OCI-LY1 (cell line): ENCODE measurements at regions not wholly inside any gene's neighbourhood (a gene's known extent, or its start where the extent isn't known, plus 50 kb on each side); places are given as distances from the start of the nearest gene placed in this dataset.

Experiments used
- H2AFZ ChIP-seq: fragments of 200-600 bp; sonication (generic), shearing (Covaris generic); 2 replicates; pipeline ENCODE4 v1.6.0; 2014; ENCODE audit warnings: antibody characterized with exemption, mild to moderate bottlenecking, low read length
- H3F3A ChIP-seq: fragments of 200-600 bp; sonication (generic), shearing (Covaris generic); 2 replicates; pipeline ENCODE4 v1.6.0; 2014; ENCODE audit warnings: mild to moderate bottlenecking, antibody characterized with exemption, low read length, moderate library complexity; ENCODE audit not compliant: insufficient read depth
- H3K27ac ChIP-seq: fragments of 200-600 bp; sonication (generic); 2 replicates; pipeline ENCODE4 v1.5.1; 2014; ENCODE audit warnings: low read length, mixed run types, mild to moderate bottlenecking, low read depth; ENCODE audit not compliant: poor library complexity, severe bottlenecking
- H3K27me3 ChIP-seq: fragments of 200-600 bp; sonication (generic); 2 replicates; pipeline ENCODE4 v1.6.0; 2014; ENCODE audit warnings: antibody characterized with exemption, mild to moderate bottlenecking, low read length, moderate library complexity; ENCODE audit not compliant: insufficient read depth
- H3K36me3 ChIP-seq: fragments of 200-600 bp; sonication (generic); 2 replicates; pipeline ENCODE4 v1.6.1; 2014; ENCODE audit warnings: mild to moderate bottlenecking, antibody characterized with exemption, low read length, moderate library complexity, mixed read lengths; ENCODE audit not compliant: insufficient read depth
- H3K4me1 ChIP-seq: fragments of 200-600 bp; sonication (generic); 2 replicates; pipeline ENCODE4 v1.5.1; 2014; ENCODE audit warnings: mild to moderate bottlenecking, low read length, moderate library complexity; ENCODE audit not compliant: insufficient read depth, severe bottlenecking
- H3K4me2 ChIP-seq: fragments of 200-600 bp; sonication (generic), shearing (Covaris generic); 2 replicates; pipeline ENCODE4 v1.6.1; 2014; ENCODE audit warnings: low read length
- H3K4me3 ChIP-seq: fragments of 200-600 bp; sonication (generic); 2 replicates; pipeline ENCODE4 v1.5.1; 2014; ENCODE audit warnings: low read length, low read depth, mild to moderate bottlenecking, mixed read lengths; ENCODE audit not compliant: poor library complexity, severe bottlenecking
- H3K79me2 ChIP-seq: fragments of 200-600 bp; shearing (Covaris generic); 2 replicates; pipeline ENCODE4 v1.6.1; 2016; ENCODE audit warnings: mixed run types, low read length, mixed read lengths; ENCODE audit not compliant: insufficient read depth
- H3K9ac ChIP-seq: fragments of 200-600 bp; sonication (generic), shearing (Covaris generic); 2 replicates; pipeline ENCODE4 v1.6.1; 2014; ENCODE audit warnings: mild to moderate bottlenecking, low read length, mixed read lengths
- H3K9me2 ChIP-seq: fragments of 200-600 bp; sonication (generic), shearing (Covaris generic); 2 replicates; pipeline ENCODE4 v1.6.1; 2014; ENCODE audit warnings: low read depth, mild to moderate bottlenecking, low read length, mixed read lengths
- H3K9me3 ChIP-seq: fragments of 200-600 bp; shearing (Covaris generic); 2 replicates; pipeline ENCODE4 v1.6.1; 2014; ENCODE audit warnings: low read length, mixed read lengths
- H4K20me1 ChIP-seq: fragments of 200-600 bp; sonication (generic), shearing (Covaris generic); 2 replicates; pipeline ENCODE4 v1.6.0; 2016; ENCODE audit warnings: mild to moderate bottlenecking, low read length; ENCODE audit not compliant: insufficient read depth
- CTCF ChIP-seq: fragments of 200-600 bp; sonication (generic), shearing (Covaris generic); IDR thresholded peaks from 2 replicates; pipeline ENCODE4 v1.5.1; 2017; ENCODE audit warnings: mild to moderate bottlenecking, antibody characterized with exemption, low read length, moderate library complexity, mixed read lengths
- EZH2 ChIP-seq: fragments of 200-600 bp; sonication (generic), shearing (Covaris generic); IDR thresholded peaks from 2 replicates; pipeline ENCODE4 v1.8.0; 2017; ENCODE audit warnings: borderline replicate concordance, mixed run types, mild to moderate bottlenecking, antibody characterized with exemption, low read length, moderate library complexity, mixed read lengths

GRCh38 chr18:71846716-71847115 lies 697.4 kb downstream of the CBLN2 start:
- no peak overlapping the region for H2AFZ ChIP-seq

DNA sequence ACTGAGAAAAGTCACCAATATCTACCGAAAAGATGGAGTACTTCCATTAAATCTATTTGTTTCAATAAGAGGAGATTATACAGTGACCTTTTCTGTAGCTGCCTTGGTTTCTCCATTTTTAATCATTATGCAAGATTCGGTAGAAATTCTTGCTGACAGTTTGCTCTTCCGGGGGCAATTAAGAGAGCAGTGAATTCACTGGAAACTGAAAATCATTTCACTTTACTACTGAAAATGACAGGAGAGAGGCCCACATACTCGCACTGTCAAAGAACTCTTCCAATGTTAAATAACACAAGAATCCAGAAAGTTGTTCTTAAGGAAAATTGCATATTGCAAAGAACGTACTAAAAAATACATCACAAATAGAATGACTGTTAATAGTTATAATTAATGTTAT lies 699.3 kb downstream of the CBLN2 start:
- Histone ChIP-seq H3K4me2 (no peak overlapping the region), H3K27me3 (no peaks in the 10 kb centered on the region), H4K20me1 (no peaks in the 10 kb centered on the region), H3K9me2 (no peaks in the 10 kb centered on the region), H3F3A (no peaks in the 10 kb centered on the region), H3K79me2 (no peaks in the 10 kb centered on the region), H3K9me3 (no peaks in the 10 kb centered on the region), H3K9ac (no peak overlapping the region), H3K4me3 (no peak overlapping the region), H2AFZ (no peak overlapping the region), H3K4me1 (no peaks in the 10 kb centered on the region), H3K36me3 (no peaks in the 10 kb centered on the region), H3K27ac (no peak overlapping the region)
- TF ChIP-seq EZH2 = no peak
- TF ChIP-seq CTCF = no peak

More at GRCh38 chr18:71846716-71847115, 697.4 kb downstream of the CBLN2 start:
- H4K20me1 ChIP-seq = no peaks in the 10 kb centered on the region
- no peaks in the 10 kb centered on the region for H3K27me3 ChIP-seq
- no peak overlapping the region for H3K4me3 ChIP-seq
- no peak for TF ChIP-seq EZH2
- no peak for TF ChIP-seq CTCF
- no peak overlapping the region for H3K4me2 ChIP-seq
- H3K27ac ChIP-seq = no peak overlapping the region
- H3K4me1 ChIP-seq = no peaks in the 10 kb centered on the region
- H3F3A ChIP-seq = no peaks in the 10 kb centered on the region
- H3K9me2 ChIP-seq = no peaks in the 10 kb centered on the region
- H3K9me3 ChIP-seq = no peaks in the 10 kb centered on the region
- H3K36me3 ChIP-seq = no peaks in the 10 kb centered on the region
- no peak overlapping the region for H3K9ac ChIP-seq
- H3K79me2 ChIP-seq = no peaks in the 10 kb centered on the region

DNA sequence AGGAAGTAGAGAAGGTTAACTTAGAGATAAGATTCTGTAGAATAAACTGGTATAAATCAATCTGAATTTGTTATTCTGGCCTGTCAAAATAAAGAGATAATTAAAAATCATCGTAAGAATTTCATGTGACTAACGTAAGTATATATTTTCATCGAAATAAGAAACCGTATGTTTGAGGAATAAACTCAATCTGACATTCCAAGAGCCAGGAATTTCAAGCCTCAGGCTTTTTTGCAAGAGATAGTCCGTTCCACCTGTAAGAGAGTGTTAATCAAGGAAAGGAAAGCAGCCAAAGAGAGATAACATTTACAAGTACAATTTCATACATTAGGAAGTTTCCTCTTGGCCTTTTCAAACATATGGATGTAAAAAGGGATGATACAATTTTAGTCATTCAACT lies 701.5 kb downstream of the CBLN2 start:
- H3K4me3 ChIP-seq = no peak overlapping the region
- no peak overlapping the region for H3K27ac ChIP-seq
- H3K79me2 ChIP-seq = no peaks in the 10 kb centered on the region
- no peak overlapping the region for H3K4me2 ChIP-seq
- H3K36me3 ChIP-seq = no peaks in the 10 kb centered on the region
- no peak overlapping the region for H3K9ac ChIP-seq
- no peaks in the 10 kb centered on the region for H4K20me1 ChIP-seq
- TF ChIP-seq EZH2 (no peak), CTCF (no peak)
- no peak overlapping the region for H2AFZ ChIP-seq
- no peaks in the 10 kb centered on the region for H3K27me3 ChIP-seq
- H3K9me3 ChIP-seq = no peaks in the 10 kb centered on the region
- no peaks in the 10 kb centered on the region for H3K4me1 ChIP-seq
- H3F3A ChIP-seq = no peaks in the 10 kb centered on the region
- H3K9me2 ChIP-seq = no peaks in the 10 kb centered on the region
